ENCODE measurements at regions not wholly inside any gene's neighbourhood (a gene's known extent, or its start where the extent isn't known, plus 50 kb on each side); places are given as distances from the start of the nearest gene placed in this dataset.

DNA sequence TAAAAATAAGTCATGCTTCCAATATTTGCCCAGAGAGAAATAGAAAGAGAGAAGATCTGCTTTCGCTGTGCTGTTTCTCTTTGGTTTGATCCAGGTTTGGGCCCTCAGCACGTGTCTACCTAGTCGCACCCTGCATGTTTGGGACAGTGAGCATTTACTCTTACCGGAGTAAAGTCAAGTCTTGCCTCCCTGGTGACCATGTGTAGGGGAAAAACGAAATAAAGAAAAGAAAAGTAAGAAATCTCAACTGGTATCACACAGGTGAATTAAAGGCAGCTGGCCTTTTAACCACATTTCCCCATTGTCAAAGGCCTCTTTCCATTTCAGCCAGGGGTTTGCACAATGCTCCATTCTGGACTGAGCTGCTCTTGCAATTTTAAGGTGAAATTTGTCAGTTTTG, 619.4 kb downstream of the VRK1 start:
- TF ChIP-seq, protein P1, sequence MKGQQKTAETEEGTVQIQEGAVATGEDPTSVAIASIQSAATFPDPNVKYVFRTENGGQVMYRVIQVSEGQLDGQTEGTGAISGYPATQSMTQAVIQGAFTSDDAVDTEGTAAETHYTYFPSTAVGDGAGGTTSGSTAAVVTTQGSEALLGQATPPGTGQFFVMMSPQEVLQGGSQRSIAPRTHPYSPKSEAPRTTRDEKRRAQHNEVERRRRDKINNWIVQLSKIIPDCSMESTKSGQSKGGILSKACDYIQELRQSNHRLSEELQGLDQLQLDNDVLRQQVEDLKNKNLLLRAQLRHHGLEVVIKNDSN (IDR thresholded peaks at IDR 0.05) = no peak
- TF ChIP-seq RAD21 (IDR thresholded peaks at IDR 0.05; ENCODE audit: low read depth) (no peak), EP300 (IDR thresholded peaks at IDR 0.05; ENCODE audit: borderline replicate concordance) (no peak), FOXM1 (IDR thresholded peaks at IDR 0.05; ENCODE audit: borderline replicate concordance, low read depth) (no peak), YY1 (IDR thresholded peaks at IDR 0.05; ENCODE audit: low read depth) (no peak), TAF1 (IDR thresholded peaks at IDR 0.05; ENCODE audit: low read depth) (no peak), NFIC (IDR thresholded peaks at IDR 0.05) (no peak), EGR1 (IDR thresholded peaks at IDR 0.05) (no peak), TCF12 (IDR thresholded peaks at IDR 0.05; ENCODE audit: low read depth) (no peak), ZBTB7A (IDR thresholded peaks at IDR 0.05; ENCODE audit: low read depth) (no peak), TEAD4 (IDR thresholded peaks at IDR 0.05) (no peak), CEBPB (IDR thresholded peaks at IDR 0.05) (no peak), CREB1 (IDR thresholded peaks at IDR 0.05; ENCODE audit: low read depth) (no peak)
- TF ChIP-seq, protein P2, sequence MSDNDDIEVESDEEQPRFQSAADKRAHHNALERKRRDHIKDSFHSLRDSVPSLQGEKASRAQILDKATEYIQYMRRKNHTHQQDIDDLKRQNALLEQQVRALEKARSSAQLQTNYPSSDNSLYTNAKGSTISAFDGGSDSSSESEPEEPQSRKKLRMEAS (IDR thresholded peaks at IDR 0.05) = no peak
- TF ChIP-seq, protein P3, sequence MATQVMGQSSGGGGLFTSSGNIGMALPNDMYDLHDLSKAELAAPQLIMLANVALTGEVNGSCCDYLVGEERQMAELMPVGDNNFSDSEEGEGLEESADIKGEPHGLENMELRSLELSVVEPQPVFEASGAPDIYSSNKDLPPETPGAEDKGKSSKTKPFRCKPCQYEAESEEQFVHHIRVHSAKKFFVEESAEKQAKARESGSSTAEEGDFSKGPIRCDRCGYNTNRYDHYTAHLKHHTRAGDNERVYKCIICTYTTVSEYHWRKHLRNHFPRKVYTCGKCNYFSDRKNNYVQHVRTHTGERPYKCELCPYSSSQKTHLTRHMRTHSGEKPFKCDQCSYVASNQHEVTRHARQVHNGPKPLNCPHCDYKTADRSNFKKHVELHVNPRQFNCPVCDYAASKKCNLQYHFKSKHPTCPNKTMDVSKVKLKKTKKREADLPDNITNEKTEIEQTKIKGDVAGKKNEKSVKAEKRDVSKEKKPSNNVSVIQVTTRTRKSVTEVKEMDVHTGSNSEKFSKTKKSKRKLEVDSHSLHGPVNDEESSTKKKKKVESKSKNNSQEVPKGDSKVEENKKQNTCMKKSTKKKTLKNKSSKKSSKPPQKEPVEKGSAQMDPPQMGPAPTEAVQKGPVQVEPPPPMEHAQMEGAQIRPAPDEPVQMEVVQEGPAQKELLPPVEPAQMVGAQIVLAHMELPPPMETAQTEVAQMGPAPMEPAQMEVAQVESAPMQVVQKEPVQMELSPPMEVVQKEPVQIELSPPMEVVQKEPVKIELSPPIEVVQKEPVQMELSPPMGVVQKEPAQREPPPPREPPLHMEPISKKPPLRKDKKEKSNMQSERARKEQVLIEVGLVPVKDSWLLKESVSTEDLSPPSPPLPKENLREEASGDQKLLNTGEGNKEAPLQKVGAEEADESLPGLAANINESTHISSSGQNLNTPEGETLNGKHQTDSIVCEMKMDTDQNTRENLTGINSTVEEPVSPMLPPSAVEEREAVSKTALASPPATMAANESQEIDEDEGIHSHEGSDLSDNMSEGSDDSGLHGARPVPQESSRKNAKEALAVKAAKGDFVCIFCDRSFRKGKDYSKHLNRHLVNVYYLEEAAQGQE (IDR thresholded peaks at IDR 0.05; ENCODE audit: low read depth) = no peak

DNA sequence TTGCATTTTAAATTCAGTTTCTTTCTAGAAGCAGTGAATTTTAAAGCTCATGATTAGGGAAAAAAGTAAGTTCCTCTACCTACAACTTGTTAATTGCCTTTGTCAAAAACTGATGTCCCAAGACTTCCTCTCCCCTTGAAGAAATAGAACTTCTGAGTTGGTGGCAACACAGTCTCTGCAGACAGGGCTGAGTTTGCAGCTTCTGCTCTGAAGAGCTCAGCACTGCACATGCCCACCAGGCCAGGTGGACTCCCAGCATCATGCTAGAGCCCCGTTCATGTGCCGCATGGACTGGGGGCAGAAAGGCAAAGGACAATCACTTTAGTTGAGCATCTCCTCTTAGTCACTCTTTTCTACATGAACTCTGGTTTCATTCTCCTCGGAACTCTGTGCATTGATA, 620.1 kb downstream of the VRK1 start:
- no peak for TF ChIP-seq CREB1 (IDR thresholded peaks at IDR 0.05; ENCODE audit: low read depth)
- TF ChIP-seq TEAD4 (IDR thresholded peaks at IDR 0.05) = no peak
- TF ChIP-seq, protein P3 (IDR thresholded peaks at IDR 0.05; ENCODE audit: low read depth) = no peak
- TF ChIP-seq ZBTB7A (IDR thresholded peaks at IDR 0.05; ENCODE audit: low read depth) = no peak
- no peak for TF ChIP-seq TCF12 (IDR thresholded peaks at IDR 0.05; ENCODE audit: low read depth)
- TF ChIP-seq EP300 (IDR thresholded peaks at IDR 0.05; ENCODE audit: borderline replicate concordance) = no peak
- TF ChIP-seq, protein P2 (IDR thresholded peaks at IDR 0.05) = no peak
- TF ChIP-seq YY1 (IDR thresholded peaks at IDR 0.05; ENCODE audit: low read depth) = no peak
- TF ChIP-seq FOXM1 (IDR thresholded peaks at IDR 0.05; ENCODE audit: borderline replicate concordance, low read depth) = no peak
- no peak for TF ChIP-seq RAD21 (IDR thresholded peaks at IDR 0.05; ENCODE audit: low read depth)
- TF ChIP-seq NFIC (IDR thresholded peaks at IDR 0.05) = no peak
- TF ChIP-seq, protein P1 (IDR thresholded peaks at IDR 0.05) = no peak
- no peak for TF ChIP-seq CEBPB (IDR thresholded peaks at IDR 0.05)
- no peak for TF ChIP-seq EGR1 (IDR thresholded peaks at IDR 0.05)
- no peak for TF ChIP-seq TAF1 (IDR thresholded peaks at IDR 0.05; ENCODE audit: low read depth)

DNA sequence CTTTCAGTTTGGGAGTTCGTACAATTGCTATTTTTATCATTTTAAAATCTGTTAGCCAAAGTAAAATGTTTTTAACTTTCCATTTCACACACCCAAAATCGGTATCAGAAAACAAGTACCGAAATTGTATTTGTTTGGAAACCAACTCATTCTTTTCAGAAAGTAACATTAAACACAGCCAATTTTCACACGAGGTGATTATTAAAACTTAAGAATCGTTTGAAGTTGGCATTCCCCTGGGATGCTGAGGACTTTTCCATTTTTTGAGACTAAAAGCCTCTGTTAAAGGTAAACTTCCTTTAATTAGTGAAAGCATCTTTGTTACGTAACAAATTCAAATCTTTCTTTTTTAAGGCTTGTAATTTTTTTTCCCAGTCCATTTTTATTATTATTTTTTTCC, 623.0 kb downstream of the VRK1 start:
- TF ChIP-seq ZBTB7A (IDR thresholded peaks at IDR 0.05; ENCODE audit: low read depth) = no peak
- TF ChIP-seq TEAD4 (IDR thresholded peaks at IDR 0.05) = no peak
- TF ChIP-seq, protein P3 (IDR thresholded peaks at IDR 0.05; ENCODE audit: low read depth) = no peak
- TF ChIP-seq TCF12 (IDR thresholded peaks at IDR 0.05; ENCODE audit: low read depth) = no peak
- TF ChIP-seq CREB1 (IDR thresholded peaks at IDR 0.05; ENCODE audit: low read depth) = no peak
- no peak for TF ChIP-seq EP300 (IDR thresholded peaks at IDR 0.05; ENCODE audit: borderline replicate concordance)
- TF ChIP-seq NFIC (IDR thresholded peaks at IDR 0.05) = no peak
- no peak for TF ChIP-seq TAF1 (IDR thresholded peaks at IDR 0.05; ENCODE audit: low read depth)
- no peak for TF ChIP-seq CEBPB (IDR thresholded peaks at IDR 0.05)
- TF ChIP-seq, protein P1 (IDR thresholded peaks at IDR 0.05) = no peak
- TF ChIP-seq FOXM1 (IDR thresholded peaks at IDR 0.05; ENCODE audit: borderline replicate concordance, low read depth) = no peak
- no peak for TF ChIP-seq EGR1 (IDR thresholded peaks at IDR 0.05)
- TF ChIP-seq, protein P2 (IDR thresholded peaks at IDR 0.05) = no peak
- no peak for TF ChIP-seq YY1 (IDR thresholded peaks at IDR 0.05; ENCODE audit: low read depth)
- TF ChIP-seq RAD21 (IDR thresholded peaks at IDR 0.05; ENCODE audit: low read depth) = no peak
